GM21576 (cell line): ENCODE measurements at regions not wholly inside any gene's neighbourhood (a gene's known extent, or its start where the extent isn't known, plus 50 kb on each side); places are given as distances from the start of the nearest gene placed in this dataset.

ENCODE experiments used
- ATAC-seq: cut with Tn5 transposase; IDR thresholded peaks from one replicate; pipeline ENCODE4 v1.9.1; 2021; ENCODE audit warnings: mild to moderate bottlenecking, moderate library complexity; ENCODE audit not compliant: unreplicated experiment

- ATAC-seq: no peak
Observed at GRCh38 chr11:127133061-127133460, 132.5 kb upstream of the KIRREL3 start.

GRCh38 chr11:127130321-127130720 is 129.8 kb upstream of the KIRREL3 start:
- ATAC-seq: no peak

GRCh38 chr11:127126986-127127385 is 126.4 kb upstream of the KIRREL3 start:
- ATAC-seq: no peak

- no peak for ATAC-seq
Observed at GRCh38 chr11:127119356-127119755, 118.8 kb upstream of the KIRREL3 start.

- ATAC-seq: no peak
Observed at GRCh38 chr11:127118811-127119210, 118.2 kb upstream of the KIRREL3 start.

GRCh38 chr11:127117231-127117739 is 116.7 kb upstream of the KIRREL3 start:
- ATAC-seq: no peak

- ATAC-seq: no peak
Observed at GRCh38 chr11:127115844-127116243, 115.3 kb upstream of the KIRREL3 start.

GRCh38 chr11:127114035-127114434 is 113.5 kb upstream of the KIRREL3 start:
- no peak for ATAC-seq

GRCh38 chr11:127110542-127110941 is 110.0 kb upstream of the KIRREL3 start:
- no peak for ATAC-seq

- ATAC-seq: no peak
Observed at GRCh38 chr11:127109796-127110480, 109.4 kb upstream of the KIRREL3 start.

GRCh38 chr11:127108838-127109237 is 108.3 kb upstream of the KIRREL3 start:
- ATAC-seq: no peak

GRCh38 chr11:127106938-127107337 is 106.4 kb upstream of the KIRREL3 start:
- ATAC-seq: no peak

- no peak for ATAC-seq
Observed at GRCh38 chr11:127105593-127106541, 105.3 kb upstream of the KIRREL3 start.

GRCh38 chr11:127103586-127104388 is 103.2 kb upstream of the KIRREL3 start:
- no peak for ATAC-seq

GRCh38 chr11:127098684-127099083 is 98.1 kb upstream of the KIRREL3 start:
- no peak for ATAC-seq

- no peak for ATAC-seq
Observed at GRCh38 chr11:127080735-127081134, 80.2 kb upstream of the KIRREL3 start.

- ATAC-seq: no peak
Observed at GRCh38 chr11:127075758-127076157, 75.2 kb upstream of the KIRREL3 start.

- peak; percentile 97 for ATAC-seq
Observed at GRCh38 chr11:127074151-127074761, 73.7 kb upstream of the KIRREL3 start.

- ATAC-seq: no peak
Observed at GRCh38 chr11:127073621-127074020, 73.1 kb upstream of the KIRREL3 start.

GRCh38 chr11:127071606-127072005 is 71.0 kb upstream of the KIRREL3 start:
- ATAC-seq: no peak

- ATAC-seq: no peak
Observed at GRCh38 chr11:127070808-127071207, 70.2 kb upstream of the KIRREL3 start.
